Peyer's patch (tissue), 4 donors: ENCODE measurements at regions not wholly inside any gene's neighbourhood (a gene's known extent, or its start where the extent isn't known, plus 50 kb on each side); places are given as distances from the start of the nearest gene placed in this dataset.
"Not testable (repeated sequence)": the region's sequence is repeated elsewhere in the genome, so short reads cannot be mapped to it uniquely, and the experiment has no call there.

ENCODE experiments used
- DNase-seq, 3 donors: peaks; one replicate each; pipeline ENCODE4 v3.0.0-alpha.2; 2017 to 2019
- H3K27ac ChIP-seq, 4 donors: fragments of 200-600 bp; sonication (generic); one replicate each; pipeline ENCODE4 v1.5.1; 2016 to 2019
- H3K27me3 ChIP-seq, 2 donors: fragments of 200-600 bp; sonication (generic); one replicate each; pipeline ENCODE4 v1.5.1; 2019
- H3K36me3 ChIP-seq, 3 donors: fragments of 200-600 bp; sonication (generic); one replicate each; pipeline ENCODE4 v1.5.1; 2016 to 2019
- H3K4me1 ChIP-seq, 4 donors: fragments of 200-600 bp; sonication (generic); one replicate each; pipeline ENCODE4 v1.5.1; 2016 to 2019
- H3K4me3 ChIP-seq, 4 donors: fragments of 200-600 bp; sonication (generic); 1 replicate in 3 of 4; 2 replicates in 1 of 4; pipeline ENCODE4 v1.5.1; 2016 to 2019; ENCODE audit warnings: mild to moderate bottlenecking in 1 of 4
- H3K9me3 ChIP-seq, 4 donors: fragments of 200-600 bp; sonication (generic); one replicate each; pipeline ENCODE4 v1.5.1; 2016 to 2019; ENCODE audit warnings: mild to moderate bottlenecking in 1 of 4
- CTCF ChIP-seq, 6 experiments: fragments of 450-650 bp in 4 of 6; fragments of 200-600 bp in 2 of 6; sonication (generic) in 1 of 6; IDR thresholded peaks; one replicate each; pipeline ENCODE4 v1.5.1; 2017 to 2019; ENCODE audit warnings: antibody characterized with exemption in 6 of 6, mild to moderate bottlenecking in 3 of 6, moderate library complexity in 1 of 6
- POLR2A ChIP-seq, 2 donors: fragments of 450-650 bp; IDR thresholded peaks; one replicate each; pipeline ENCODE4 v1.5.1; 2017; ENCODE audit warnings: antibody characterized with exemption in 2 of 2, mild to moderate bottlenecking in 2 of 2, moderate library complexity in 2 of 2

DNA sequence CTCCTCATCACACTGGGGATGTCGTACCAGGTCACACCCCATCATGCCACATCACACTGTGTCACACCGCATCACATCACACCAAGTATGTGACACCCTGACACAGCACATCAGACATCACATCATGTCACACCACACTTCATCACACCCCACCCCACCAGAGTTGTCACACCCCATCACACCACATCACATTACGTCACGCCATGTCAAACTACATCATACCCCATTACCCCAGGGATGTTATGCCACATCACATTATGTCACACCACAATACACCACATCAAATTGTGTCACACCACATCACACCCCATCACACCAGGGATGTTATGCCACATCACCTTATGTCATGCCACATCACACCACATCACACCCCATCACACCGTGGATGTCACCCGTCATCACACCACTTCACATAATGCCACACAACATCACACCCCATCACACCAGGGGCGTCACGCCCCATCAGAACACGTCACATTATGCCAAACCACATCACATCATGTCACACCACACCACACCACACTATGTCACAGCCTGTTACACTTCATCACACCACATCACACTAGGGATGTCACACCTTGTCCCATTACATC, 133.6 kb downstream of the TMEM121 start:
- H3K9me3 ChIP-seq = no peaks in the 10 kb centered on the region
- no peaks in the 10 kb centered on the region for H3K27me3 ChIP-seq
- TF ChIP-seq CTCF (IDR thresholded peaks at IDR 0.05) = no peak
- no peak for TF ChIP-seq POLR2A (IDR thresholded peaks at IDR 0.05)
- H3K4me3 ChIP-seq = no peak overlapping the region
- H3K27ac ChIP-seq = no peak overlapping the region
- H3K36me3 ChIP-seq = no peaks in the 10 kb centered on the region
- no peak for DNase-seq
- H3K4me1 ChIP-seq = no peaks in the 10 kb centered on the region

GRCh38 chr14:105660816-105661531, 134.6 kb downstream of the TMEM121 start:
- Histone ChIP-seq H3K36me3 (no peaks in the 10 kb centered on the region), H3K9me3 (no peaks in the 10 kb centered on the region), H3K27me3 (no peaks in the 10 kb centered on the region), H3K4me1 (no peaks in the 10 kb centered on the region), H3K27ac (no peak overlapping the region), H3K4me3 (no peak overlapping the region)
- no peak for TF ChIP-seq CTCF (IDR thresholded peaks at IDR 0.05)
- no peak for TF ChIP-seq POLR2A (IDR thresholded peaks at IDR 0.05)
- no peak for DNase-seq

DNA sequence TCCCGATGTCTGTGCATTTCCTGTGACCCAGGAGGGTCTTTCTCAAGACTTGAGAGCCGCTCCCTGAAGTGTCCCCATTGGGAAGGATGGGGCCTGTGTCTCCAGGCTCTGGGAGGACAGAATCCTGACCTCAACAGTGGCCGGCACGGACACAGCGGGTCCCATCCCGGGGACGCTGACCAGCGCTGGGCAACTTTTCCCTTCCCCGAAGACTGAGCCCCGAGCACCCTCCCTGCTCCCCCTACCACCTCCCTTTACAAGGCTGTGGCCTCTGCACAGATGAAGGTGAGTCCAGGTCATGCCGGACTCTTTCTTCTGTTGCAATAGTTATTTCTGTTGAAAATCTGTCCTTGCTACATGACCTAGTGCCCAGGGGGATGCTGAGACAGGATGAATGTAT, 135.7 kb downstream of the TMEM121 start:
- H3K27me3 ChIP-seq, DNase-seq, H3K4me1 ChIP-seq, H3K36me3 ChIP-seq, H3K4me3 ChIP-seq, H3K9me3 ChIP-seq, H3K27ac ChIP-seq: not testable (repeated sequence)

DNA sequence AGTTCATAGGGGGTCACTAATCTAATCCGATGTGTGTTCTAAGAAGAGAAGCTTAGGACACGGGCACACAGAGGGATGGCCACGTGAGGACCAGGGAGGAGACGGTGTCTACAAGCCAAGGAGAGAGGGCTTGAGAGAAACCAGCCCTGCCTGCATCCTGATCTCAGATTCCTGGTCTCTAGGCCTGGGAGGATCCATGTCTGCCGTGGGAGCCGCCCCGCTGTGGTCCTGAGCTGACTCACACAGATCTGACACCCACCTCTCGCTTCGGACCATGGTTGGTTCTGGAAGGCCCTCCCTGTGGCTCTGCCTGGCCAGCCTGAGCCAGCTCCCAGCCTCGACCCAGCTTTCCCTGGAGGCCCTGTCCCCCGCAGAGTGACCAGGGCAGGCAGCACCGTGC, 136.2 kb downstream of the TMEM121 start:
- H3K27me3 ChIP-seq, H3K27ac ChIP-seq, H3K36me3 ChIP-seq, H3K4me3 ChIP-seq, H3K4me1 ChIP-seq, H3K9me3 ChIP-seq, DNase-seq: not testable (repeated sequence)

DNA sequence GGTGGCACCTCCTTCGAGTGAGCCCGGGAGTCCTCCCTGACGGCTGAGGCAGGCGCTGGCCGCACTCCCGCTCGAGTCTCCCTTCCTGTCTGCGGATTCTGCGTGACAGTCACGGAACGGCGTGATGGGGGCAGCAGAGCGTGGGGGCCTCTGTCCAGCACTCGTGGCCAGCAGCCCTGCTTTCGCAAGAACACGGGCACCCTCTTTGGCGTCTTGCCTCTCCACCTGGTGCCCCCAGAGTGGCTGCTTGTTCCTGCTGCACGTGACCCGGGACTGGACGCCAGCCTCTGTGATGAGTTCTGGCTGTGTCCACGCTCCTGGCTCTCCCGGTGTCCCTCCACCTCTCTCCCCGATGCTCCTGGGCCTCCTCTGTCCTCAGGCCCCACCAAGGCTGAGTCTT, 136.9 kb downstream of the TMEM121 start:
- H3K4me3 ChIP-seq, H3K27ac ChIP-seq, H3K9me3 ChIP-seq, H3K36me3 ChIP-seq, H3K4me1 ChIP-seq, H3K27me3 ChIP-seq, DNase-seq: not testable (repeated sequence)

GRCh38 chr14:105663818-105664596, 137.6 kb downstream of the TMEM121 start:
- not testable (repeated sequence) for H3K27me3 ChIP-seq, H3K9me3 ChIP-seq, H3K36me3 ChIP-seq, DNase-seq, H3K4me3 ChIP-seq, H3K27ac ChIP-seq, H3K4me1 ChIP-seq

- no peak overlapping the region for H3K27ac ChIP-seq
- TF ChIP-seq POLR2A (IDR thresholded peaks at IDR 0.05) = no peak
- TF ChIP-seq CTCF (IDR thresholded peaks at IDR 0.05) = no peak
- no peaks in the 10 kb centered on the region for H3K9me3 ChIP-seq
- no peaks in the 10 kb centered on the region for H3K4me1 ChIP-seq
- DNase-seq = no peak
- H3K27me3 ChIP-seq = no peaks in the 10 kb centered on the region
- no peaks in the 10 kb centered on the region for H3K36me3 ChIP-seq
- H3K4me3 ChIP-seq = no peak overlapping the region
Observed at GRCh38 chr14:105664691-105665090, 138.3 kb downstream of the TMEM121 start.
